HG02970 (cell line): ENCODE measurements at regions not wholly inside any gene's neighbourhood (a gene's known extent, or its start where the extent isn't known, plus 50 kb on each side); places are given as distances from the start of the nearest gene placed in this dataset.

Experiments
- ATAC-seq: cut with Tn5 transposase; IDR thresholded peaks from one replicate; pipeline ENCODE4 v1.9.1; 2021; ENCODE audit warnings: mild to moderate bottlenecking, moderate library complexity, moderate number of reproducible peaks; ENCODE audit not compliant: unreplicated experiment, low FRiP score

GRCh38 chrX:4754878-4755604, 1041.6 kb upstream of the PRKX start:
- no peak for ATAC-seq

GRCh38 chrX:4741024-4741423, 1027.6 kb upstream of the PRKX start:
- ATAC-seq, result no peak

GRCh38 chrX:4735299-4735698, 1021.9 kb upstream of the PRKX start:
- ATAC-seq, result no peak

GRCh38 chrX:4710618-4711433, 997.4 kb upstream of the PRKX start:
- no peak for ATAC-seq

GRCh38 chrX:4708970-4709760, 995.7 kb upstream of the PRKX start:
- no peak for ATAC-seq

GRCh38 chrX:4706961-4707360, 993.5 kb upstream of the PRKX start:
- no peak for ATAC-seq

GRCh38 chrX:4690521-4690920, 977.1 kb upstream of the PRKX start:
- no peak for ATAC-seq

- no peak for ATAC-seq
Observed at GRCh38 chrX:4682636-4683035, 969.2 kb upstream of the PRKX start.

GRCh38 chrX:4675686-4676300, 962.3 kb upstream of the PRKX start:
- ATAC-seq, result no peak

GRCh38 chrX:4674028-4674782, 960.8 kb upstream of the PRKX start:
- ATAC-seq, result no peak

- ATAC-seq, result no peak
Observed at GRCh38 chrX:4671344-4671743, 957.9 kb upstream of the PRKX start.

- no peak for ATAC-seq
Observed at GRCh38 chrX:4670606-4671005, 957.2 kb upstream of the PRKX start.

GRCh38 chrX:4668802-4669536, 955.5 kb upstream of the PRKX start:
- no peak for ATAC-seq

GRCh38 chrX:4663085-4663484, 949.6 kb upstream of the PRKX start:
- ATAC-seq, result no peak

- ATAC-seq, result no peak
Observed at GRCh38 chrX:4661771-4662170, 948.3 kb upstream of the PRKX start.

GRCh38 chrX:4656419-4656818, 943.0 kb upstream of the PRKX start:
- ATAC-seq, result no peak

GRCh38 chrX:4655743-4656142, 942.3 kb upstream of the PRKX start:
- ATAC-seq, result no peak

- no peak for ATAC-seq
Observed at GRCh38 chrX:4642114-4642513, 928.7 kb upstream of the PRKX start.

- no peak for ATAC-seq
Observed at GRCh38 chrX:4638036-4638435, 924.6 kb upstream of the PRKX start.
